ENCODE measurements at regions not wholly inside any gene's neighbourhood (a gene's known extent, or its start where the extent isn't known, plus 50 kb on each side); places are given as distances from the start of the nearest gene placed in this dataset.

DNA sequence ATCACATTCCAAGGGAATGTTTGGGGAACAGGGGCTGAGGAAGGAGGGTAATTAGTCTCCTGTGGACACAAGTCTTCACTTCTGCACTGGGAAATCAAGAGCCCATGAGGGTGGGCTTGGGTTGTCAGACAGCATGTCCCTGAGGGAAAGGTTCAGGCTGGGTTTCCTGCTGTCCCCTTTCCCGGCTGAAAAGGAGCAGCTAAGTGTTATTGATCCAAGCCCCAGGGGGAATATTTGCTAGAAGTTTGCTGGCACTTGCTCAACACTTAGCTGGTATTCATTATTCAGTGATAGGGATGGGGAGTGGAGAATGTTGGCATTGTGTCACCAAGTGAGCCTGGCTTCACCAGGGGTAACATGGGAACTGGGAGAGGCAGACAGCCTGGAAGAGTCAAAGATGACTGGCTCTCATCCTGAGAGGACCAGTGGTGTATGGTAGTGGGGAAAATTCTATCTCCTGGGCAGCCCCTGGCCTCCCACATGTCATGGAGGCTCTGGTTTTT is 344.4 kb upstream of the PODXL start:
- DNase-seq (ENCODE audit: low spot score): no peak
- TF ChIP-seq CTCF (IDR thresholded peaks at IDR 0.05) (no peak), EZH2phosphoT487 (IDR thresholded peaks at IDR 0.05) (no peak), EZH2 (IDR thresholded peaks at IDR 0.05) (no peak)
- Mint-ChIP-seq H3K36me3 (no peaks in the 10 kb centered on the region), H3K9me3 (peaks cover 4% of the 10 kb centered on the region), H3K4me3 (no peak overlapping the region), H3K27me3 (ENCODE audit: insufficient read depth, low read depth) (peaks cover 7% of the 10 kb centered on the region), H3K27ac (no peak overlapping the region), H3K4me1 (peaks cover 32% of the 10 kb centered on the region)
- peaks cover 4% of the 10 kb centered on the region for H3K9me3 ChIP-seq (ENCODE audit: low read depth)
- H3K9ac ChIP-seq: no peak overlapping the region
- H2AFZ ChIP-seq (replicated peaks): no peak overlapping the region
- no peak overlapping the region for H3K4me2 ChIP-seq
- H3K4me3 ChIP-seq: no peak overlapping the region
- H4K20me1 ChIP-seq (ENCODE audit: low read depth): no peaks in the 10 kb centered on the region
- H3K36me3 ChIP-seq: no peaks in the 10 kb centered on the region
- H3K4me1 ChIP-seq: peaks cover 17% of the 10 kb centered on the region
- H3F3A ChIP-seq (ENCODE audit: low read depth): peaks cover 9% of the 10 kb centered on the region
- no peak overlapping the region for H3K27ac ChIP-seq
- no peaks in the 10 kb centered on the region for H3K79me2 ChIP-seq (ENCODE audit: low read depth)
- H3K27me3 ChIP-seq: peaks cover 36% of the 10 kb centered on the region

DNA sequence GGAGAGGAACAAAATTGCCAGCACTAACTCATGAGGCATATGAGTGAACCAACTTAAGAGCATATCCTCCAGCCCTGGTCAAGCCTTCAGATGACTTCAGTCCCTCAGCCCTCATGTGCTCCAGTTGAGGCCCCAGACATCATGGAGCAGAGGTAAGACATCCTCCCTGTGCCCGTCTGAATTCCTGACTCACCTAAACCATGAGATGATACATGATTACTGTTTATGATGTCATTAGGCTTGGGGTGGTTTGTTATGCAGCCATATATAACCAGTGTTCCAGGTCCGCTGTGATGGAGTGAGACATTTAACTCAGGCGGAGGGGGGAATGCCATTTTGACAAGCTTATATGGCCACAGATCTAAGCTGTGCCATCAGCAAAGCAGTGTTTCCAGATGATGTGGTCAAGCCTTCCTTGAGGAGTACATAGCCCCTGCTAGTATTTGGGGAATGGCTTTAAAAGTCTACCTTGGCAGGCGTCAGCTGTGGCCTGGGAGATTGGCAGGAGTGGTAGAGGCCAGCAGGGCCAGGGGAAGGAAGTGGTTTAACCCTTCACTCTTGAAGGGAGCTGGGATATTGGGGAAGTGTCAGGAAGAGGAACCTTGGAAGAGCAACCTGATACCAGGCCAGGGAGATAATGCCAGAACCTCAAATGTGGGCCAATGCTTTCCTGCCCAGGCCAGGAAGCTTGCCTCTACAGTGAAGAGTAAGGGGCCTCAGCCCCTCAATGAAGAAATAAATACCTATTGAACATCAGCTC is 343.0 kb upstream of the PODXL start:
- no peaks in the 10 kb centered on the region for H3K36me3 Mint-ChIP-seq

DNA sequence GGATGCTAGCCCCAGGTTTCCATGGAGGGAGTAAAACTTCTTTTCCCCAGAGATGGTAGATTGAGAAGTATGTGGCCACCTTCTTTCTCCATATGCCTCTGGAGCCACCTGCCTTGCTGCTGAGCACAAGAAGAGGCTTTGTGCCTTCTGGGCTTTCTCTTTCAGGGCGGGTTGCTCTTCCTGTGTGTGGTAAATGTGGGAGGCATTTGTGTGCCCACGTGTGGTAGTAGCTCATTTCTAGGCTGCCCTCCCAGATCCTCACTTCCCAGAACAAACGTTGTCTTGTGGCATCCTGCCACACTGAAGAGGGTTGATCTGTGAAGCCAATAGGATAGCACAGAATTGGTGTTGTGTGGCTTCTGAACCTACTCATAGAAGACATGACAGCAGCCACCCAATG is 342.0 kb upstream of the PODXL start:
- no peak for DNase-seq (ENCODE audit: low spot score)
- Histone ChIP-seq H3K9ac (no peak overlapping the region), H3K4me3 (no peak overlapping the region), H3K27me3 (peaks cover 48% of the 10 kb centered on the region), H3K4me1 (peaks cover 18% of the 10 kb centered on the region), H3K4me2 (no peak overlapping the region), H3K9me3 (ENCODE audit: low read depth) (peaks cover 2% of the 10 kb centered on the region), H3K36me3 (no peaks in the 10 kb centered on the region), H3K79me2 (ENCODE audit: low read depth) (no peaks in the 10 kb centered on the region), H3F3A (ENCODE audit: low read depth) (peaks cover 15% of the 10 kb centered on the region), H2AFZ (replicated peaks) (no peak overlapping the region), H4K20me1 (ENCODE audit: low read depth) (no peaks in the 10 kb centered on the region), H3K27ac (no peak overlapping the region)
- Mint-ChIP-seq H3K4me1 (peaks cover 26% of the 10 kb centered on the region), H3K36me3 (no peaks in the 10 kb centered on the region), H3K27ac (no peak overlapping the region), H3K4me3 (no peak overlapping the region), H3K9me3 (peaks cover 2% of the 10 kb centered on the region), H3K27me3 (ENCODE audit: insufficient read depth, low read depth) (peaks cover 5% of the 10 kb centered on the region)
- no peak for TF ChIP-seq EZH2 (IDR thresholded peaks at IDR 0.05)
- no peak for TF ChIP-seq CTCF (IDR thresholded peaks at IDR 0.05)
- TF ChIP-seq EZH2phosphoT487 (IDR thresholded peaks at IDR 0.05): no peak

More for the DNA sequence above, 343.0 kb upstream of the PODXL start:
- DNase-seq (ENCODE audit: low spot score): no peak
- Histone ChIP-seq H3K27ac (no peak overlapping the region), H3K36me3 (no peaks in the 10 kb centered on the region), H3K9ac (no peak overlapping the region), H3K4me3 (no peak overlapping the region), H3K4me1 (peaks cover 18% of the 10 kb centered on the region), H4K20me1 (ENCODE audit: low read depth) (no peaks in the 10 kb centered on the region), H3K9me3 (ENCODE audit: low read depth) (peaks cover 4% of the 10 kb centered on the region), H3K4me2 (no peak overlapping the region), H3K79me2 (ENCODE audit: low read depth) (no peaks in the 10 kb centered on the region), H2AFZ (replicated peaks) (no peak overlapping the region), H3F3A (ENCODE audit: low read depth) (peaks cover 15% of the 10 kb centered on the region), H3K27me3 (peaks cover 37% of the 10 kb centered on the region)
- Mint-ChIP-seq H3K4me3 (peak overlapping the region; percentile 21), H3K9me3 (peaks cover 4% of the 10 kb centered on the region), H3K27me3 (ENCODE audit: insufficient read depth, low read depth) (peaks cover 7% of the 10 kb centered on the region), H3K27ac (no peak overlapping the region), H3K4me1 (peaks cover 30% of the 10 kb centered on the region)
- TF ChIP-seq EZH2 (IDR thresholded peaks at IDR 0.05): no peak
- TF ChIP-seq CTCF (IDR thresholded peaks at IDR 0.05): no peak
- no peak for TF ChIP-seq EZH2phosphoT487 (IDR thresholded peaks at IDR 0.05)
